Activated CD4-positive, CD25-positive, alpha-beta regulatory T cell treated with anti-CD3 and anti-CD28 coated beads, Interleukin-2, amount 50 U/mL, for 16 hours (primary cell): ENCODE measurements at regions not wholly inside any gene's neighbourhood (a gene's known extent, or its start where the extent isn't known, plus 50 kb on each side); places are given as distances from the start of the nearest gene placed in this dataset.

Experiments
- DNase-seq: peaks from one replicate; pipeline ENCODE4 v3.0.0-alpha.2; 2020; ENCODE audit warnings: low read depth, low spot score

DNA sequence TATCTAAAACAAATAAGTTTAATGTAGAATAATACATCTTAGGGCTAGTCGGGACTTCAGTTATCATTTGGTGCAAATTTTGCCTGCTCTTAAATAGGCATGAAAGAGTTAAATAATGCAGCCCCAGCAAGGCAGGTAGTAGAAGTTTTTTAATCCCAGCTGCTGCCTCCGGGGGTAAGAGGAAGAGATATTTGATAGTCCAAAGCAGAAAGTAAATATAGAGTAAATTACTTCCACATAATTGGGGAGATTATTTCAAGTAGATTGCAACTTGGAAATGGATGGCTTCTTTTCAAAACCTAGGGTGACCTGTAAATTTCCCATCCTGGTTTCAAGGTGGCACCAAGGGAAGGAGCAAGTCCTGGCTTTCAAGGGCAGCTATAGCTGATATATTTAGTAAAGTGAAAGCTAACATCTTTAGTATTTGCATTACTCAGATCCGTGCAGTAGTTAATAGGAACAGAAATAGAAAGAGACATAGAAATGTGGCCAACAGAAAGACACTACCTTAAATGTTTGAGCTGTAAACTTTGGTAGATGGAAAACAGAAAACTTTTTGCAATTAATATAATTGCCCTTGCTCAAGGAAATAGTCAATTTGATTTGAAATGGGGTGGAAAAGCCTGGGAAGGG, 109.1 kb downstream of the LMO4 start:
- DNase-seq = no peak

GRCh38 chr1:87439821-87440220, 111.1 kb downstream of the LMO4 start:
- no peak for DNase-seq

DNA sequence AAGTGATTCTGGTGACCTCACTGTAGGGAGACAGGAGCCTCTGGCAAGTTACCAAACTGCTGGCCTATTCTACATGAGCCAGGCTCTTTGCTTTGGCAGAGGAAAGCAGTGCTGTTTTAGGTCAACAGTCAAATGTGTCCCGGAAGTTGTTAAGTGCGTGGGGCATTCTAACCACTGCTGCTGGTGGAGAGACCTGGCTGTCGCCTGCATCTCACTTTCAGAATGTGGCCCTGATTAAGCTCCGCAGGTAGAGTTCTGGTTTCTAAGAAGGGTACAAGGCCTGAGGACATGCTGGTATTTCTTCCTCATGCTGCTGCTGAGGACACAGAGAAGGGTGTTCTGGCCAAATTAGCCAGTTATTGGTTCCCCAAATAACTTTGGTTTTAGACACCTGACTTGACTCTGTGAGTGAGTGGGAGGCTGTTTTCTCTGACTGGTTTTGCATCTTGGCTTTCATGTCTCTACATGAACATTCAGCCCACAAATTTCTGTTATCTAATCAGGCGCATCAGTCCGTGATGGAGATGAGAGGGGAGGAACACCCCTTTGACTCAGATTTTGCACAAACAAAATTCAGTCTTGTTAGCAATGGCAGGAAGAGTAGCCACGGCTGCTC, 120.8 kb downstream of the LMO4 start:
- no peak for DNase-seq

GRCh38 chr1:87450136-87450535, 121.5 kb downstream of the LMO4 start:
- DNase-seq = no peak

DNA sequence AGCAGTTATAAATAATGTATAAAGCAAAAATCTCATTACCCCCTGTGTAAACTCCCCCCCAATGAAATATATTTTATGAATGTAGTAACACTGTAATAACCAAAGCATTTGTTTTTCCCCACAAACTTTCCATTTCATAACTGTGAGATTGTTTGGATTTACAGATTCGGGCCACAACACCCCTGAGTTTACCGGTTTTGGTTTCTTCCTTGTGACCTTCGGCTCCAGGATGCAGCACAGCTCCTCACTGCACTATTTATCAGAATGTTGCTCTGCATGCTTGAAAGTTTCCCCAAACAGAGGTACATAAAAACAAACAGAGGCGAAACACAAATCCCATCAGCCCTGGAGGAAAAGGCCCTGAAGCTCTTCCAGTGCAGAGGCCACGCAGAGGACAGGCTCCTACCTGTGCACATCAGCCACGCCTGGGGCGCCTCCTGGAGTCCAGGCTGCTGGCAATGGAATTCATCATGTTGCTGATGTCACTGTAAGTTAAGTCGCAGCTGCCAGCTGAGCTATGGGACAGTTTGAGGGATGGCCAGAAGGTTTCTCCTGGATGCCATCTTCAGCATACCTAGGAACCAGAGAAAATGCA, 122.0 kb downstream of the LMO4 start:
- no peak for DNase-seq

DNA sequence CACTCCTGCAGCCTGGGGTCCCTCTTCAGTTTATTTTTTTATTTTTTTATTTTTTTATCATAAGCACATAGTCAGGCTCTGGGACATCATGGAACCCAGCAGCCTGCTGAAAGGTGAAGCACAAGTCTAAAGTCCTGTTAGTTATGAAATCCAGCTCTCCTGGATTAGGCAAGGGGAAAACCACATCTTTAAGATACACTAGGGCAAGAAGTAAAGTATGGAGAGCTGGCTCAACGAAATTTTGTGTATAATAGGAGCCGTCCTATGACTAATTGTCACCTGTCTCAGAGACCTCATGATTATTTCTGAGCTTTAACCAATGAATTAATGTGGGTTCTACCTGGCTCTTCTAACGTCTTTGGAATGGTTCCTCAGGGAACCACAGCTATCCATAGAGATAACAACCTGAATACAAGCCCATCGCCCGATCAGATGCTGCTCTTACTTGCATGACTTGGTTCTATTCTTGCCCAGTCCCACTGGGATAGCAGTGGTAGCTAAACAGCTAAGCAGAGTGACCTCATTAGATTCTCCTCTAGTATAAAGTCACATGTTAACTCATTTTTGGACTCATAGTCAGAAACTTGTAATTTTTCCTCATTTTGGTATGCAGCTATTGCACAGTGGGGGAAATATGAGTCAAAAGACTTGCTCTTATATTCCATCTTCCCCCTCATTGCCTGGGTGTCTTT, 122.7 kb downstream of the LMO4 start:
- no peak for DNase-seq

GRCh38 chr1:87452648-87453047, 124.0 kb downstream of the LMO4 start:
- no peak for DNase-seq

- no peak for DNase-seq
Measured at GRCh38 chr1:87457408-87457807, 128.7 kb downstream of the LMO4 start.

DNA sequence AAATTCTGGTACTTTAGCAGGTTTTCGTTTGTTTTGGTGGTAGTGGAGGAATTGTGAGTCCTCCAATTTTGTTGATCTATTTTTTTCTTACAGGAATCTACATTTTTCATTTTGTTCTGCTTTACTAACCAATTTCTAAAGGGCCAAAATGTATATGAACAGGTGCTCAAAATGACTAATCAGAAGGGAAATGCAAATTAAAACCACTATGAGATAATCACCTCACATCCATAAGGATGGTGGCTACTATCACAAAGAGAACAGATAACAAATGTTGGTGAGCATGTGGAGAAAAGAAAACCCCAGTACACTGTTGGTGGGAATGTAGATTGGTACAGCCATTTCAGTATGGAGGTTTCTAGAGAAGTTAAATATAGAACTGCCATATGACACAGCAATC, 134.2 kb downstream of the LMO4 start:
- DNase-seq = no peak

- DNase-seq = no peak
Measured at GRCh38 chr1:87464022-87464490, 135.4 kb downstream of the LMO4 start.

DNA sequence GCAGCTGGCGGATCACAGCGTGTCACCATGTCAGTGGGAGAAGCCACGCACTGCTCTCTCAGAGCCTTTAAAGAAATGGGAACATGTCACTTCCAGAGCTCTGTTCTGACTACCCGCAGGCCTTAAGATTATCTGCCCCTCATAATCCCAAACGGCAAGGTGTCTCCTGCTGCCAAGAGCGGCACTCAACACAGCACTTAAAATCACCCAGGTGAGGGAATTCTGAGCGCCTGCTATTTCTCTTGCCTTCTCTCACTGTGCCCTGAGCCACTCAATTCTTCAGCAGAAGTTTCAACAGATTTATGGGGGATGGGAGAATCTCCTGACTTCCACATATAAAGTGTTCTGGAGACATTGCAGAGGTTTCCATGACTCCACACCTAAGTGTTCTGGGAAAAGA, 137.9 kb downstream of the LMO4 start:
- DNase-seq = no peak

DNA sequence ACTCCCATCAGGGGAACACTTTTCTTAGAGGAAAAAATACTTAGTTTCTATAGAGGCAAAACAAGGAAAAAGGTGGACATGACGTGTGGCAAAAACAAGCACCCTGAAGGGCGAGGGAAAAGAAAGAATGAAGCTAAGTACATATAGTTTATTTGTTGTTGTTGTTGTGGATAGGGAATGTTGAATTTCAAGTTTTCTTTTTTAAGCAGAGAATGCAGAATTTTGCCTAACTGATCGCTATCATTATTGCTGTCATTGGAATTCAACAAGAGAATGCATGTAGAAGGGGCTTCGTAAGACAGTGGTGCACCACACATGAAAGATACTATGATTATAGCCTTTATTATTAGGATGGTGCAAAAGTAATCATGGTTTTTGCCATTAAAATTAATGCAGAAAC, 144.0 kb downstream of the LMO4 start:
- DNase-seq = no peak

- DNase-seq = no peak
Measured at GRCh38 chr1:87473203-87473661, 144.6 kb downstream of the LMO4 start.

DNA sequence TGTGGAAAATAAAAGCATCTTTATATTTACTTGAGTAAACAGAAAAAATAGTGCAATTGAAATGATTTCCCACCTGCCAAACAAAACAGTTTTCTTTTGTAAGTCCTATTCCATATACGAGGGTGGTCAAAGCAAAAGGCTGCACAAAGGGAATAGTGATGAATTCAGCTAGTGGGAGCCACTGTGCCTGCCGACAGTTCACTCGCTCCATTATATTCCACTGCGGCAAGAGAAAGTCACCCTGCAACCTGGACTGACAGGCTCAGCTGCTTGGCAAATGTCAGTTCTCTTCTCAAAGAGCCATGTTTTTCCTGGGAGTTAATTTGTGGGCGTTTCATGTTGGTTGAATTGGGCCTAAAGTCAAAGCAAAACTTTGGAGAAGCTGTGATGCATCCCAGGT, 145.4 kb downstream of the LMO4 start:
- no peak for DNase-seq

GRCh38 chr1:87478231-87478630, 149.6 kb downstream of the LMO4 start:
- no peak for DNase-seq

GRCh38 chr1:87495147-87495546, 166.5 kb downstream of the LMO4 start:
- DNase-seq = no peak

- no peak for DNase-seq
Measured at GRCh38 chr1:87495870-87496269, 167.2 kb downstream of the LMO4 start.

- DNase-seq = no peak
Measured at GRCh38 chr1:87497380-87498203, 168.9 kb downstream of the LMO4 start.

GRCh38 chr1:87501738-87502137, 173.1 kb downstream of the LMO4 start:
- no peak for DNase-seq

- no peak for DNase-seq
Measured at GRCh38 chr1:87505391-87505983, 176.8 kb downstream of the LMO4 start.

- DNase-seq = no peak
Measured at GRCh38 chr1:87506147-87506546, 177.5 kb downstream of the LMO4 start.
